ENCODE measurements at regions not wholly inside any gene's neighbourhood (a gene's known extent, or its start where the extent isn't known, plus 50 kb on each side); places are given as distances from the start of the nearest gene placed in this dataset.
A peak's percentile ranks its signal among the peaks of the same experiment; 100 is the strongest.
"Not testable (repeated sequence)": the region's sequence is repeated elsewhere in the genome, so short reads cannot be mapped to it uniquely, and the experiment has no call there.

DNA sequence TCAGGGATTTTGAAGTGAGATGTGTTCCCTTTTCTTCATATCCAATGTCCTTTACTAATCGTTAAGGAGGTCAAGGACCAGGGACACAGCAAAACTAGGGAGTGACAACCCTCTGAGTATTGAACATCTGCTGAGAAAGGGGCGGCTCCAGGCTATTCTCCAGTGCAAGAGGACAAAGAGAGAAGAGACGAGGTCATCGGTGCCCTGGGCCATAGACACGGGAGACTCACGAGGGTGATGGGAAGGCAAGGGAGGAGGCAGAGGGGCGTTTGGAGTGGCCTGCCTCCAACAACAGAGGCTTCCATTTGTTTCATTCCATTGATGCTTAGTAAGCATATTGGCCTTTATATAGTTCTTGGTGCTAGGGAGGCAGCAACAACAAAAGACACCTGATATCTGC, 268.4 kb downstream of the CXCL12 start:
- no peak for ATAC-seq
- Histone ChIP-seq H3K27me3 (no peaks in the 10 kb centered on the region), H3K4me1 (peaks cover 0 to 16% (median 0%) of the 10 kb centered on the region in 9 donors), H3K4me3 (no peak overlapping the region), H3K27ac (no peak overlapping the region), H3K9me3 (peaks cover 0 to under 1% (median 0%) of the 10 kb centered on the region in 11 donors), H3K36me3 (no peaks in the 10 kb centered on the region)
- DNase-seq: no peak
- WGBS, 2 donors: 76 to 84% methylated on average over 7 of the region's 7 CpGs
- intact Hi-C loops (cut with DNase I): no loop called here
- TF ChIP-seq, protein P1, sequence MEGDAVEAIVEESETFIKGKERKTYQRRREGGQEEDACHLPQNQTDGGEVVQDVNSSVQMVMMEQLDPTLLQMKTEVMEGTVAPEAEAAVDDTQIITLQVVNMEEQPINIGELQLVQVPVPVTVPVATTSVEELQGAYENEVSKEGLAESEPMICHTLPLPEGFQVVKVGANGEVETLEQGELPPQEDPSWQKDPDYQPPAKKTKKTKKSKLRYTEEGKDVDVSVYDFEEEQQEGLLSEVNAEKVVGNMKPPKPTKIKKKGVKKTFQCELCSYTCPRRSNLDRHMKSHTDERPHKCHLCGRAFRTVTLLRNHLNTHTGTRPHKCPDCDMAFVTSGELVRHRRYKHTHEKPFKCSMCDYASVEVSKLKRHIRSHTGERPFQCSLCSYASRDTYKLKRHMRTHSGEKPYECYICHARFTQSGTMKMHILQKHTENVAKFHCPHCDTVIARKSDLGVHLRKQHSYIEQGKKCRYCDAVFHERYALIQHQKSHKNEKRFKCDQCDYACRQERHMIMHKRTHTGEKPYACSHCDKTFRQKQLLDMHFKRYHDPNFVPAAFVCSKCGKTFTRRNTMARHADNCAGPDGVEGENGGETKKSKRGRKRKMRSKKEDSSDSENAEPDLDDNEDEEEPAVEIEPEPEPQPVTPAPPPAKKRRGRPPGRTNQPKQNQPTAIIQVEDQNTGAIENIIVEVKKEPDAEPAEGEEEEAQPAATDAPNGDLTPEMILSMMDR (IDR thresholded peaks at IDR 0.05): no peak

DNA sequence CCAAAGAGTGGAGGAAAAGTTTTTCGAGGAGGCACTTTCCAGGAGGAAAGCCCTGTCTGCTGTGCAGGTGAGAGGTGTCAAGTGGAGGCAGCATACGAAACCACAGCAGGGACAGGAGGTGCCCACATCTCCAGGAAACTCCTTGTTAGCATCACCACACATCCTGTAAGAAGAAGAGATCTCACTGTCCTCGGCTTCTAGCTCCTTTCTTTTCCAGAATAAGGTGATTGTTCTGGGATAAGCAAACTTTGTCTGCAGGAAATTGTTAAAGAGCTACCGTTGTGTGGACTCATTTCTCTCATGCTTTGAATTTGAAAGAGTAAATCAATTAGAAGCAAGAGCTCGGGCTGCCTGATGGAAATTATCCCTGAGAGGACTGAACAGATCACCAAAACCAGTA, 269.4 kb downstream of the CXCL12 start:
- Histone ChIP-seq H3K4me1 (peaks cover 0 to 17% (median 0%) of the 10 kb centered on the region in 9 donors), H3K36me3 (no peaks in the 10 kb centered on the region), H3K9me3 (peaks cover 0 to 10% (median 0%) of the 10 kb centered on the region in 11 donors), H3K27me3 (no peaks in the 10 kb centered on the region), H3K4me3 (no peak overlapping the region), H3K27ac (no peak overlapping the region)
- 58 to 66% methylated on average over 5 of the region's 5 CpGs for WGBS, 2 donors
- DNase-seq: no peak
- no peak for ATAC-seq
- intact Hi-C loops (cut with DNase I): no loop called here
- TF ChIP-seq, protein P1 (IDR thresholded peaks at IDR 0.05): no peak

DNA sequence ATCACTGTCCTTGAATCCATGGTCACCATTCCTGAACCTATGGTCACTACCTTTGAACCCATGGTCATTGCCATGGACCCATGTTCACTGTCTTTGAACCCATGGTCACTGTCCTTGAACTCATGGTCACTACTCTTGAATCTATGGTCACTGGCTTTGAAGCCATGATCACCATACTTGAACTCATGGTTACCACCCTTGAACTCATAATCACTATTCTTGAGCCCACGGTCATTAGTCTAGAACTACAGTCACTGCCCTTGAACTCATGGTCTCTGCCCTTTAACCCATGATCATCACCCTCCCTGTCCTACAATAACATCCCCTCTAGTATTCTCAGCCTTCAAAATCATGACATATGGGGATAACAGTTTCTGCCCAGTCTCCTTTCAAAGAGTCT, 270.5 kb downstream of the CXCL12 start:
- H3K27me3 ChIP-seq: no peaks in the 10 kb centered on the region
- H3K9me3 ChIP-seq: peaks cover 0 to 11% (median 0%) of the 10 kb centered on the region in 11 donors
- no peak for DNase-seq
- H3K27ac ChIP-seq: no peak overlapping the region
- no peak overlapping the region for H3K4me3 ChIP-seq
- ATAC-seq: no peak
- WGBS, 2 donors: 92 to 97% methylated on average over 1 of the region's 1 CpG
- peaks cover 0 to 17% (median 0%) of the 10 kb centered on the region in 9 donors for H3K4me1 ChIP-seq
- no peaks in the 10 kb centered on the region for H3K36me3 ChIP-seq
- intact Hi-C loops (cut with DNase I): no loop called here
- TF ChIP-seq, protein P1 (IDR thresholded peaks at IDR 0.05): no peak

DNA sequence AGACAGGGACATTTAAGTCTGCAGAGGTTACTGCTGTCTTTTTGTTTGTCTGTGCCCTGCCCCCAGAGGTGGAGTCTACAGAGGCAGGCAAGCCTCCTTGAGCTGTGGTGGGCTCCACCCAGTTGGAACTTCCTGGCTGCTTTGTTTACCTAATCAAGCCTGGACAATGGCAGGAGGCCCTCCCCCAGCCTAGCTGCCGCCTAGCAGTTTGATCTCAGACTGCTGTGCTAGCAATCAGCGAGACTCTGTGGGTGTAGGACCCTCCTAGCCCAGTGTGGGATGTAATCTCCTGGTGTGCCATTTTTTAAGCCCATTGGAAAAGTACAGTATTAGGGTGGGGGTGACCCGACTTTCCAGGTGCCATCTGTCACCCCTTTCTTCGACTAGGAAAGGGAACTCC, 272.6 kb downstream of the CXCL12 start:
- Histone ChIP-seq H3K27ac (peak overlapping the region in 6 of 10 donors; percentile 31 to 60 (median 48)), H3K9me3 (peaks cover 0 to 21% (median 0%) of the 10 kb centered on the region in 11 donors), H3K4me1 (peaks cover 0 to 17% (median 0%) of the 10 kb centered on the region in 9 donors)
- H3K27me3 ChIP-seq; H3K36me3 ChIP-seq; ATAC-seq; H3K4me3 ChIP-seq; intact Hi-C loops (cut with DNase I): not testable (repeated sequence)
- DNase-seq: peak; percentile 32 to 48
- 61 to 70% methylated on average over 4 of the region's 4 CpGs for WGBS, 2 donors

DNA sequence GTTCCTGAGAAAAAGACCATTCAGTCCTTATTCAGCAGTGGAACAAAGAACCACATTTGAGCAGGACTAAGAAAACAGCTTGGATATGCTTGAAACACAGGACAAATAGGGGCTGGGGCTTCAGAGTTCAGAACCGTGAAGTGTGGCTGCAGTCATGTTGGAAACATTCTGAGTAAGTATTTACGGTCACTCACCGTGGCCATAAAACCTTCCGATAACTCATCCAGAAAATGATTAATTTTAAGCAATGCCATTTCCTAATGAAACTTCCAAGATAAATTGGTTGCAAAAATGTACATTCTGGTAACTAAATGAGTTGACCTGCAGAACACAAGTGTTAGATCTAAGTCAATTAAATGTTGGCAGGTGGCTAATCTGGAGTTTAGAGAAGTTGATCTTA, 279.2 kb downstream of the CXCL12 start:
- TF ChIP-seq, protein P1 (IDR thresholded peaks at IDR 0.05): no peak
- intact Hi-C loops (cut with DNase I): no loop called here
- H3K4me3 ChIP-seq: no peak overlapping the region
- no peaks in the 10 kb centered on the region for H3K36me3 ChIP-seq
- H3K4me1 ChIP-seq: no peaks in the 10 kb centered on the region
- H3K27ac ChIP-seq: no peak overlapping the region
- ATAC-seq (no peak), DNase-seq (no peak)
- 80 to 85% methylated on average over 4 of the region's 4 CpGs for WGBS, 2 donors
- peaks cover 0 to 22% (median 0%) of the 10 kb centered on the region in 11 donors for H3K9me3 ChIP-seq
- H3K27me3 ChIP-seq: no peaks in the 10 kb centered on the region

Measured in heart right ventricle (tissue), 16 donors.